OCI-LY1 (cell line): ENCODE measurements at regions not wholly inside any gene's neighbourhood (a gene's known extent, or its start where the extent isn't known, plus 50 kb on each side); places are given as distances from the start of the nearest gene placed in this dataset.

Source experiments
- H2AFZ ChIP-seq: fragments of 200-600 bp; sonication (generic), shearing (Covaris generic); 2 replicates; pipeline ENCODE4 v1.6.0; 2014; ENCODE audit warnings: antibody characterized with exemption, mild to moderate bottlenecking, low read length
- H3F3A ChIP-seq: fragments of 200-600 bp; sonication (generic), shearing (Covaris generic); 2 replicates; pipeline ENCODE4 v1.6.0; 2014; ENCODE audit warnings: mild to moderate bottlenecking, antibody characterized with exemption, low read length, moderate library complexity; ENCODE audit not compliant: insufficient read depth
- H3K27ac ChIP-seq: fragments of 200-600 bp; sonication (generic); 2 replicates; pipeline ENCODE4 v1.5.1; 2014; ENCODE audit warnings: low read length, mixed run types, mild to moderate bottlenecking, low read depth; ENCODE audit not compliant: poor library complexity, severe bottlenecking
- H3K27me3 ChIP-seq: fragments of 200-600 bp; sonication (generic); 2 replicates; pipeline ENCODE4 v1.6.0; 2014; ENCODE audit warnings: antibody characterized with exemption, mild to moderate bottlenecking, low read length, moderate library complexity; ENCODE audit not compliant: insufficient read depth
- H3K36me3 ChIP-seq: fragments of 200-600 bp; sonication (generic); 2 replicates; pipeline ENCODE4 v1.6.1; 2014; ENCODE audit warnings: mild to moderate bottlenecking, antibody characterized with exemption, low read length, moderate library complexity, mixed read lengths; ENCODE audit not compliant: insufficient read depth
- H3K4me1 ChIP-seq: fragments of 200-600 bp; sonication (generic); 2 replicates; pipeline ENCODE4 v1.5.1; 2014; ENCODE audit warnings: mild to moderate bottlenecking, low read length, moderate library complexity; ENCODE audit not compliant: insufficient read depth, severe bottlenecking
- H3K4me2 ChIP-seq: fragments of 200-600 bp; sonication (generic), shearing (Covaris generic); 2 replicates; pipeline ENCODE4 v1.6.1; 2014; ENCODE audit warnings: low read length
- H3K4me3 ChIP-seq: fragments of 200-600 bp; sonication (generic); 2 replicates; pipeline ENCODE4 v1.5.1; 2014; ENCODE audit warnings: low read length, low read depth, mild to moderate bottlenecking, mixed read lengths; ENCODE audit not compliant: poor library complexity, severe bottlenecking
- H3K79me2 ChIP-seq: fragments of 200-600 bp; shearing (Covaris generic); 2 replicates; pipeline ENCODE4 v1.6.1; 2016; ENCODE audit warnings: mixed run types, low read length, mixed read lengths; ENCODE audit not compliant: insufficient read depth
- H3K9ac ChIP-seq: fragments of 200-600 bp; sonication (generic), shearing (Covaris generic); 2 replicates; pipeline ENCODE4 v1.6.1; 2014; ENCODE audit warnings: mild to moderate bottlenecking, low read length, mixed read lengths
- H3K9me2 ChIP-seq: fragments of 200-600 bp; sonication (generic), shearing (Covaris generic); 2 replicates; pipeline ENCODE4 v1.6.1; 2014; ENCODE audit warnings: low read depth, mild to moderate bottlenecking, low read length, mixed read lengths
- H3K9me3 ChIP-seq: fragments of 200-600 bp; shearing (Covaris generic); 2 replicates; pipeline ENCODE4 v1.6.1; 2014; ENCODE audit warnings: low read length, mixed read lengths
- H4K20me1 ChIP-seq: fragments of 200-600 bp; sonication (generic), shearing (Covaris generic); 2 replicates; pipeline ENCODE4 v1.6.0; 2016; ENCODE audit warnings: mild to moderate bottlenecking, low read length; ENCODE audit not compliant: insufficient read depth
- EZH2 ChIP-seq: fragments of 200-600 bp; sonication (generic), shearing (Covaris generic); IDR thresholded peaks from 2 replicates; pipeline ENCODE4 v1.8.0; 2017; ENCODE audit warnings: borderline replicate concordance, mixed run types, mild to moderate bottlenecking, antibody characterized with exemption, low read length, moderate library complexity, mixed read lengths
- TF ChIP-seq, protein P1 (sequence below): fragments of 200-600 bp; sonication (generic), shearing (Covaris generic); IDR thresholded peaks from 2 replicates; pipeline ENCODE4 v1.5.1; 2017; ENCODE audit warnings: mild to moderate bottlenecking, antibody characterized with exemption, low read length, moderate library complexity, mixed read lengths

DNA sequence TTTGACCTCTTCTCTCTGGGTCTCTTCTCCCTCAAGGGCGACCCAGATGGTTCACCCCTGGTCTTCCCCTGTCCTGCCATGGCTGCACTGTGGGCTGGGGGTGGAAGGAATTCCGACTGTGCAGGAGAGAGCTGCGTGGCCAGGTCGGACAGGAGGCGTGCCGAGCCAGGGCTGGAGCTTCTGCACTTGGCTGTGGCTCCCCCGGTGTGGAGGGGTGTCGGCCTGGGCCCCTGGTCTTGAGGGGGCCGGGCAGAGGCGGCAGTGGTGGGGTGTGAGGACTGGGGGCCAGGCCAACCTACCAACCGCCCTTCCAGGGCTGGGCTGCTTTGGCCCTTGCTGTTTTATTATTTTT is 74.9 kb upstream of the SHH start:
- Histone ChIP-seq H4K20me1 (no peaks in the 10 kb centered on the region), H3K4me1 (no peaks in the 10 kb centered on the region), H3K4me2 (no peak overlapping the region), H3K4me3 (no peak overlapping the region), H3F3A (no peaks in the 10 kb centered on the region), H3K36me3 (no peaks in the 10 kb centered on the region), H3K79me2 (no peaks in the 10 kb centered on the region), H3K9me3 (no peaks in the 10 kb centered on the region), H3K9ac (no peak overlapping the region), H2AFZ (no peak overlapping the region), H3K9me2 (no peaks in the 10 kb centered on the region), H3K27ac (no peak overlapping the region), H3K27me3 (peaks cover 3% of the 10 kb centered on the region; the same call in 1 of the 2 replicates)
- TF ChIP-seq, protein P1, sequence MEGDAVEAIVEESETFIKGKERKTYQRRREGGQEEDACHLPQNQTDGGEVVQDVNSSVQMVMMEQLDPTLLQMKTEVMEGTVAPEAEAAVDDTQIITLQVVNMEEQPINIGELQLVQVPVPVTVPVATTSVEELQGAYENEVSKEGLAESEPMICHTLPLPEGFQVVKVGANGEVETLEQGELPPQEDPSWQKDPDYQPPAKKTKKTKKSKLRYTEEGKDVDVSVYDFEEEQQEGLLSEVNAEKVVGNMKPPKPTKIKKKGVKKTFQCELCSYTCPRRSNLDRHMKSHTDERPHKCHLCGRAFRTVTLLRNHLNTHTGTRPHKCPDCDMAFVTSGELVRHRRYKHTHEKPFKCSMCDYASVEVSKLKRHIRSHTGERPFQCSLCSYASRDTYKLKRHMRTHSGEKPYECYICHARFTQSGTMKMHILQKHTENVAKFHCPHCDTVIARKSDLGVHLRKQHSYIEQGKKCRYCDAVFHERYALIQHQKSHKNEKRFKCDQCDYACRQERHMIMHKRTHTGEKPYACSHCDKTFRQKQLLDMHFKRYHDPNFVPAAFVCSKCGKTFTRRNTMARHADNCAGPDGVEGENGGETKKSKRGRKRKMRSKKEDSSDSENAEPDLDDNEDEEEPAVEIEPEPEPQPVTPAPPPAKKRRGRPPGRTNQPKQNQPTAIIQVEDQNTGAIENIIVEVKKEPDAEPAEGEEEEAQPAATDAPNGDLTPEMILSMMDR: no peak
- TF ChIP-seq EZH2: no peak

DNA sequence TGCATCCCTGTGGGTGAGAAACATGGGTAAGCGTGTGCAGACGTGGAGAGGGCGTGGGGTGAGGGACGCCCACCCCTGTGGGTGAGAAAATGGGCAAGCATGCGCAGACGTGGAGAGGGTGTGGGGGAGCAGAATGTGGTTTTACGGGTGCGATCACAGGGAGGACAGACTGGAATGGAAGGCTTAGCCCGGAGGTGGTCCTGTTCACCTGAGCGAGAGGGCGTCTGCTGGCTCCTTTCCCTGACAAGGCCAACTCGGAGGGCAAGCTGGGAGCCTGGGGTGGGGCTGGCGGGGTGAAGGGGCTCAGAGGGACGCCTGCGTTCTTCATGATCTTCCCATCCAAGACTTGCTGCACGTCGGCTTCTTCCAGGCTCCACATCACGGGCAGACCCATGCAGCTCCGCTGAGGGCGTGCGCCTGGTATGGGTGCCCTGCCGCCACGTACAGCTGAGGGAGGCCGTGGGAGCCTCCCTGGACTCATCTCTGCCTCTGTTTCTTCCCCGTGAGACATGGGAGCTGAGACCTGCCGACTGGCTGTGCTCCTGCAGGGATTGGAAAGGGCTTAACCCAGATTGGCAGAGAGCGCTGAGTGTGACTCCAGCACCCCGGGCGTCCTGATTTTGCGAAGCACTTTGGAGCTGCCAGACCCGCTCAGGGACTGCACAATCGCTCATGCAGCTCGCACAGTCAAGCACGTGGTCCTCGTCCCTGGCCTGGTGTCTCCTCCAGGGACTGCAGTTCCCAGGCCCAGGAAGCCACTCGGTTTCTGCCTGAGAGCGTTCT is 74.3 kb upstream of the SHH start:
- no peak overlapping the region for H3K4me3 ChIP-seq
- no peaks in the 10 kb centered on the region for H3K79me2 ChIP-seq
- no peak overlapping the region for H2AFZ ChIP-seq
- no peak overlapping the region for H3K9ac ChIP-seq
- no peaks in the 10 kb centered on the region for H3F3A ChIP-seq
- H3K9me3 ChIP-seq: no peaks in the 10 kb centered on the region
- no peaks in the 10 kb centered on the region for H4K20me1 ChIP-seq
- TF ChIP-seq EZH2: no peak
- TF ChIP-seq, protein P1: no peak
- no peak overlapping the region for H3K27ac ChIP-seq
- no peaks in the 10 kb centered on the region for H3K9me2 ChIP-seq
- H3K36me3 ChIP-seq: no peaks in the 10 kb centered on the region
- peaks cover 3% of the 10 kb centered on the region; the same call in 1 of the 2 replicates for H3K27me3 ChIP-seq
- no peak overlapping the region for H3K4me2 ChIP-seq
- no peaks in the 10 kb centered on the region for H3K4me1 ChIP-seq

DNA sequence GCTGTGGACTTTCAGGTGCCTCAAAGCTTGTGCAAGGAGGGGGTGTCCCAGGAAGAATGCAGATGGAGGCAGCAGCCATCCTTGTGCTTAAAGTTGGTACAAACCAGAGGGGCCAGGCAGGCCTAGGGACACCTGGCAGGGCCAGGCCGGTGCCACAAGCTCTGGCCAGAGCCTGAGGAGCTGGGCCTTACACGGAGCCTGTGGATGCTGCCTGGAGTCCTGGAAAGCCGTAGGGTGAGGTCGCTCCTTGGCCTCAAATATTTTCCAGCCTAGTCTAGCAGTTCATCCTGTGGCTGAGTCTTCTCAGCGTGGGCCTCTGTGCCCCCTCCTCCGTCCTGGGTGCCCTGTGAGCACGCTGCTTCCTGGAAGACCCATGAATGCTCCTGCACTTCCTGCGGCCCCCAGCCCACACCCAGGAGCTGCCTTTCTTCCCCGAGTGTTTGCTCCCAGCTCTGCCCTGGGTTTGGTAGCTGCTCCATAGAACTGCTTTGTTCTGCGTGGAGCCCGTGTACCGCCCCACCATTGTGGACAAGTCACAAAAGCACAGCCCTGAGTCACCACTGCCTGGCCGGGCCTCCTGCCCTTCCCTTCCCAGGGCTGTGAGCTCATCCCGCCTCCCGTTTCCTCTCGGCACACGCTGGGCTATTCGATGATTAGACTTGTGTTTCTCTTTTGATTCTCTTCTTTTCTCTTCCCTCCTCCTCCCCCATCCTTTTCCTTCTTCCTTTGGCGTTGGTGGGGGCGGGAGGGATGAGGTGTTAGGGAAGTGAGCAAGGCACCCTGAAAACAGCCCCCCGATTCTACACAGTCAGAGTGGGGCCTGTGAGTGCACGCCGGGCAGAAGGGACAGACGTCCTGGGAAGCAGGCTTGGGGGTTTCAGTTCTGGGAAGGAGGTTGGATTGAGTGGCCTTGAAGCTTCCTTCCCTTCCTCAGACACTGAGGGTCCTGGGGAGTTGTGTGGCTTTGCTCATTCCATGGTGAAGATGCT is 73.2 kb upstream of the SHH start:
- Histone ChIP-seq H3K4me1 (no peaks in the 10 kb centered on the region), H3K36me3 (no peaks in the 10 kb centered on the region), H3K27me3 (peaks cover 8% of the 10 kb centered on the region; the same call in 1 of the 2 replicates), H3K4me2 (no peak overlapping the region), H3F3A (no peaks in the 10 kb centered on the region), H3K79me2 (no peaks in the 10 kb centered on the region), H3K9me2 (no peaks in the 10 kb centered on the region), H3K27ac (no peak overlapping the region), H3K4me3 (no peak overlapping the region), H2AFZ (no peak overlapping the region), H3K9me3 (no peaks in the 10 kb centered on the region), H3K9ac (no peak overlapping the region), H4K20me1 (no peaks in the 10 kb centered on the region)
- TF ChIP-seq EZH2: no peak
- TF ChIP-seq, protein P1: no peak
